A549 (cell line): ENCODE measurements at regions not wholly inside any gene's neighbourhood (a gene's known extent, or its start where the extent isn't known, plus 50 kb on each side); places are given as distances from the start of the nearest gene placed in this dataset.

Experiments used
- ATAC-seq, 2 experiments: fragments of 200-7000 bp in 1 of 2; fragments of >200 bp in 1 of 2; cut with Nextera tagmentation in 1 of 2; cut with Tn5 transposase in 1 of 2; 3 replicates each; pipeline versions ENCODE4 v1.8.0 to v1.9.1; 2018 to 2020; ENCODE audit warnings: mild to moderate bottlenecking in 1 of 2, moderate library complexity in 1 of 2
- CTCF ChIA-PET: fragments of 300-600 bp; sonication (Branson Sonifier 250); formaldehyde crosslinking; extraction: SDS; loops from one replicate; lab custom pipeline; 2021; ENCODE audit warnings: antibody characterized with exemption, inconsistent platforms; lab: Yijun Ruan, JAX
- POLR2A ChIA-PET: fragments of 350-600 bp; formaldehyde crosslinking; extraction: SDS; loops from one replicate; lab custom pipeline; 2021; ENCODE audit warnings: antibody characterized with exemption, inconsistent platforms; lab: Yijun Ruan, JAX
- DNase-seq, 2 experiments: peaks; one replicate each; pipeline versions ENCODE4 v3.0.0 to v3.0.0-alpha.2; 2011 to 2016; ENCODE audit warnings: low read depth in 1 of 2, low spot score in 1 of 2
- FAIRE-seq: peaks from 2 replicates; lab custom pipeline; 2011; peaks lifted over from hg19 to GRCh38; lab: Jason Lieb, UNC
- H3K27ac ChIP-seq, 2 experiments: fragments of >200 bp; sonication (Bioruptor Twin); formaldehyde crosslinking; 3 replicates each; pipeline ENCODE4 v1.5.1; 2016 to 2017
- H3K4me1 ChIP-seq: fragments of >200 bp; sonication (Bioruptor Twin); formaldehyde crosslinking; 3 replicates; pipeline ENCODE4 v1.6.1; 2016
- H3K4me2 ChIP-seq: fragments of >200 bp; sonication (Bioruptor Twin); formaldehyde crosslinking; 3 replicates; pipeline ENCODE4 v1.6.1; 2016
- H3K4me3 ChIP-seq: fragments of >200 bp; sonication (Bioruptor Twin); formaldehyde crosslinking; 3 replicates; pipeline ENCODE4 v1.5.1; 2016
- H3K9me3 ChIP-seq: fragments of >200 bp; sonication (Bioruptor Twin); formaldehyde crosslinking; 3 replicates; pipeline ENCODE4 v1.6.1; 2016
- CBX8 ChIP-seq: fragments of 200-600 bp; sonication (generic); IDR thresholded peaks from 2 replicates; pipeline ENCODE4 v1.6.1; 2016
- CEBPB ChIP-seq, 2 experiments: fragments of >200 bp in 1 of 2; sonication (Bioruptor Twin) in 1 of 2; formaldehyde crosslinking in 1 of 2; IDR thresholded peaks; 2 replicates each; pipeline ENCODE4 v1.6.1; 2012 to 2016
- CHD4 ChIP-seq: fragments of 200-600 bp; sonication (generic); IDR thresholded peaks from 2 replicates; pipeline ENCODE4 v1.6.1; 2016; ENCODE audit warnings: antibody characterized with exemption, mild to moderate bottlenecking, borderline replicate concordance
- EHF ChIP-seq: fragments of 250-450 bp; sonication (Bioruptor Pico); IDR thresholded peaks from 2 replicates; pipeline ENCODE4 v1.5.0; 2020; ENCODE audit warnings: mild to moderate bottlenecking
- EP300 ChIP-seq, 2 experiments: fragments of >200 bp; sonication (Bioruptor Twin); formaldehyde crosslinking; IDR thresholded peaks; 2 replicates in 1 of 2; 3 replicates in 1 of 2; pipeline ENCODE4 v1.6.1; 2016 to 2017
- FOSB ChIP-seq: fragments of 250-450 bp; sonication (Bioruptor Pico); IDR thresholded peaks from 2 replicates; pipeline ENCODE4 v1.5.0; 2020; ENCODE audit warnings: mild to moderate bottlenecking, moderate library complexity
- FOXS1 ChIP-seq: fragments of 250-450 bp; sonication (Bioruptor Pico); IDR thresholded peaks from 2 replicates; pipeline ENCODE4 v1.5.0; 2020; ENCODE audit warnings: mild to moderate bottlenecking, moderate library complexity
- HDAC2 ChIP-seq: fragments of 200-600 bp; sonication (generic); IDR thresholded peaks from 2 replicates; pipeline ENCODE4 v1.6.1; 2016
- HEYL ChIP-seq: fragments of 250-450 bp; sonication (Bioruptor Pico); IDR thresholded peaks from 2 replicates; pipeline ENCODE4 v1.8.0; 2021; ENCODE audit warnings: mild to moderate bottlenecking, moderate library complexity
- JUN ChIP-seq, 2 experiments: fragments of >200 bp; sonication (Bioruptor Twin); formaldehyde crosslinking; IDR thresholded peaks; 2 replicates in 1 of 2; 3 replicates in 1 of 2; pipeline ENCODE4 v1.6.1; 2016 to 2017
- KDM5A ChIP-seq: fragments of 200-600 bp; sonication (generic); IDR thresholded peaks from 2 replicates; pipeline ENCODE4 v1.6.1; 2016; ENCODE audit warnings: antibody characterized with exemption, mild to moderate bottlenecking
- MAFK ChIP-seq: fragments of 450-650 bp; IDR thresholded peaks from 2 replicates; pipeline ENCODE4 v1.6.1; 2014; ENCODE audit not compliant: partially characterized antibody
- MYC ChIP-seq: IDR thresholded peaks from 2 replicates; pipeline ENCODE4 v1.6.1; 2012; ENCODE audit warnings: mild to moderate bottlenecking, inconsistent platforms, low read length, improper control_type of control experiment, borderline replicate concordance
- RAD21 ChIP-seq, 2 experiments: fragments of >200 bp in 1 of 2; sonication (Bioruptor Twin) in 1 of 2; formaldehyde crosslinking in 1 of 2; IDR thresholded peaks in 1 of 2; conservative IDR thresholded peaks in 1 of 2; 2 replicates in 1 of 2; 3 replicates in 1 of 2; pipeline ENCODE4 v1.6.1; 2012 to 2018; ENCODE audit warnings: inconsistent platforms in 1 of 2
- RCOR1 ChIP-seq: fragments of 150-350 bp; IDR thresholded peaks from 2 replicates; pipeline ENCODE4 v1.6.1; 2014; ENCODE audit warnings: antibody characterized with exemption, low read length, low read depth
- REST ChIP-seq: fragments of 200-600 bp; sonication (generic); IDR thresholded peaks from 2 replicates; pipeline ENCODE4 v1.6.1; 2016; ENCODE audit warnings: antibody characterized with exemption, mild to moderate bottlenecking, moderate library complexity
- SREBF2 ChIP-seq: fragments of 450-650 bp; IDR thresholded peaks from 2 replicates; pipeline ENCODE4 v1.6.1; 2014; ENCODE audit warnings: mild to moderate bottlenecking, moderate library complexity
- TP53 ChIP-seq: fragments of 250-450 bp; sonication (Bioruptor Pico); IDR thresholded peaks from 2 replicates; pipeline ENCODE4 v1.5.0; 2021; ENCODE audit warnings: mild to moderate bottlenecking, moderate library complexity
- WGBS: methylation state at CpG from one replicate; pipeline ENCODE4 v1.1.6; 2017; ENCODE audit errors: missing lambda C conversion rate; 5-methylcytosine and 5-hydroxymethylcytosine counted together
- TF ChIP-seq, protein P1 (sequence below): fragments of >200 bp; sonication (Bioruptor Twin); formaldehyde crosslinking; IDR thresholded peaks from 3 replicates; pipeline ENCODE4 v1.5.1; 2016
- TF ChIP-seq, protein P2 (sequence below): IDR thresholded peaks from 2 replicates; pipeline ENCODE4 v1.6.1; 2012; ENCODE audit warnings: low read depth, borderline replicate concordance

DNA sequence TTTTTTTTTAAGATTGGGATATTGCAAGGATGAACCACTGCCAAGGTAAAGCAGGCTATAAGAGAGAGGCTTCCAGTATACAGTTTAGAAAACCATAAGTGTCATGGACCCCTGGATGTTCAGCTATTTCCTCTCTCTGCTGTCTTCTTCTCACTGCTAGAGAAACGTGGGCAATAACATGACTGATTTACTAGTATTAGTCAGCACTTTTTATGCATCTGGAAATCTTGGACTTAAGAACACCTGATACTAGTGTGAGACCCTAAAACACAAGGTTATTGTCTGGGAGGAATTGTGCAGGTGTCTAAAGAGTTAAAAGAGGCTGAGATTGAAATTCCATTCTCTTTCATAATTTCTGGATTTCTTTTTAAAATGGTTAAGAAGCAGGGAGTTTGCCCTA lies 460.6 kb upstream of the MCTP2 start:
- H3K4me1 ChIP-seq, result no peaks in the 10 kb centered on the region
- POLR2A ChIA-PET, result no interaction called here
- TF ChIP-seq MAFK (peak; percentile 51), HEYL (no peak), RCOR1 (no peak), MYC (no peak)
- TF ChIP-seq, all 56 proteins: peak for 1
- no peak for ATAC-seq
- CTCF ChIA-PET, result no interaction called here
- FAIRE-seq, result no peak
- WGBS, result 3% methylated on average over 1 of the region's 1 CpG
- Histone ChIP-seq H3K9me3 (peaks cover 19% of the 10 kb centered on the region), H3K27ac (no peak overlapping the region), H3K4me3 (no peak overlapping the region), H3K4me2 (no peak overlapping the region)
- no peak for DNase-seq

DNA sequence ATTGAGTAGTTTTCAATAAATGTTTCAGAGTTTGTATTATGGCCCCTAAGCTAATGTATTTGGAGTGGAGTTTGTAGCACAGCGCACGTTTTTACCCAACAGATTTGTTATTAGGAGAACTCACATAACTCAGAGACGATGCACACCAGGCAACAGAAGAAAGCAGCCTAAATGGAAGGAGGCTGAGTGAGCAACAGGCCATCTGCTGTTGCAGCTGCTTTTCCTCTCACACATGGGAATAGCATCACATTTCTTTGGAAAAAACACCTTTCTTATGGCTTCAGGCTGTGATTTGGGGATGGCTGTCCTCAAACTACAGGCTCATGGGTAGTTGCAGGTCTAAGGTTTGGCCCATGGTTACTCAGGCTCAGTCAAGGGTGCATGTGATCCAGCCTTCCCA lies 469.3 kb upstream of the MCTP2 start:
- Histone ChIP-seq H3K27ac (no peak overlapping the region), H3K4me2 (no peak overlapping the region), H3K9me3 (peaks cover 14% of the 10 kb centered on the region; the same call in 1 of the 3 replicates), H3K4me1 (no peaks in the 10 kb centered on the region), H3K4me3 (no peak overlapping the region)
- ATAC-seq (no peak), DNase-seq (no peak), FAIRE-seq (no peak)
- 21% methylated on average over 3 of the region's 3 CpGs for WGBS
- no peak for TF ChIP-seq HDAC2
- no peak for TF ChIP-seq FOSB (CRISPR knock-in tag)
- no peak for TF ChIP-seq KDM5A
- no peak for TF ChIP-seq REST
- TF ChIP-seq RAD21 (conservative IDR thresholded peaks at IDR 0.05 in 1 of 2, IDR thresholded peaks at IDR 0.05 in 1 of 2), result no peak
- TF ChIP-seq CBX8, result no peak
- no peak for TF ChIP-seq CEBPB (IDR thresholded peaks at IDR 0.05)
- no peak for TF ChIP-seq MAFK
- no peak for TF ChIP-seq CHD4
- no peak for TF ChIP-seq EP300 (IDR thresholded peaks at IDR 0.05)
- TF ChIP-seq, protein P1, sequence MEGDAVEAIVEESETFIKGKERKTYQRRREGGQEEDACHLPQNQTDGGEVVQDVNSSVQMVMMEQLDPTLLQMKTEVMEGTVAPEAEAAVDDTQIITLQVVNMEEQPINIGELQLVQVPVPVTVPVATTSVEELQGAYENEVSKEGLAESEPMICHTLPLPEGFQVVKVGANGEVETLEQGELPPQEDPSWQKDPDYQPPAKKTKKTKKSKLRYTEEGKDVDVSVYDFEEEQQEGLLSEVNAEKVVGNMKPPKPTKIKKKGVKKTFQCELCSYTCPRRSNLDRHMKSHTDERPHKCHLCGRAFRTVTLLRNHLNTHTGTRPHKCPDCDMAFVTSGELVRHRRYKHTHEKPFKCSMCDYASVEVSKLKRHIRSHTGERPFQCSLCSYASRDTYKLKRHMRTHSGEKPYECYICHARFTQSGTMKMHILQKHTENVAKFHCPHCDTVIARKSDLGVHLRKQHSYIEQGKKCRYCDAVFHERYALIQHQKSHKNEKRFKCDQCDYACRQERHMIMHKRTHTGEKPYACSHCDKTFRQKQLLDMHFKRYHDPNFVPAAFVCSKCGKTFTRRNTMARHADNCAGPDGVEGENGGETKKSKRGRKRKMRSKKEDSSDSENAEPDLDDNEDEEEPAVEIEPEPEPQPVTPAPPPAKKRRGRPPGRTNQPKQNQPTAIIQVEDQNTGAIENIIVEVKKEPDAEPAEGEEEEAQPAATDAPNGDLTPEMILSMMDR, result no peak
- no peak for TF ChIP-seq EHF (CRISPR knock-in tag)
- no peak for TF ChIP-seq FOXS1 (CRISPR knock-in tag)
- no peak for TF ChIP-seq TP53 (CRISPR knock-in tag)
- no peak for TF ChIP-seq SREBF2
- TF ChIP-seq JUN (IDR thresholded peaks at IDR 0.05), result no peak
- TF ChIP-seq, protein P2, sequence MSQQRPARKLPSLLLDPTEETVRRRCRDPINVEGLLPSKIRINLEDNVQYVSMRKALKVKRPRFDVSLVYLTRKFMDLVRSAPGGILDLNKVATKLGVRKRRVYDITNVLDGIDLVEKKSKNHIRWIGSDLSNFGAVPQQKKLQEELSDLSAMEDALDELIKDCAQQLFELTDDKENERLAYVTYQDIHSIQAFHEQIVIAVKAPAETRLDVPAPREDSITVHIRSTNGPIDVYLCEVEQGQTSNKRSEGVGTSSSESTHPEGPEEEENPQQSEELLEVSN, result no peak
- ChIA-PET CTCF (no interaction called here), POLR2A (no interaction called here)
